ENCODE measurements at regions not wholly inside any gene's neighbourhood (a gene's known extent, or its start where the extent isn't known, plus 50 kb on each side); places are given as distances from the start of the nearest gene placed in this dataset.

DNA sequence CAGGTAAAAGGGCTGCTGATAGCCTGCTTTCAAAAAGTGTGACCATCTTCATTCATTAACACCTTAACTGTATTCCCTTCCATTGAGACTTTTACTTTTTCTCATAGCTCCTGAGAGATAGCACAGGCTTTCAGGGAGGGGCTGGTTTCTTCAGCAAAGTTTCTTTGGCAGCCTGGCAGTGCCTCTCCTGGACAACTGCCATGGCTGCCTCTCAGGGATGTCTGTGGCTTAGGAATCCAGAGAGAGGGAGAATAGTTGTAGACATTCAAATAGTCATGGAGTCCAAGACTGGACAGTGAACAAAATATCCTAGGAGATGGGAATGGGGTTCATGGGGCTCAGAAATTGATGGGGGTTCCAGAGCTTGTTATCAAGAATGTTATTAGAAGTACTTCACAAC is 81.1 kb downstream of the FAM47B start:
- H3K9me3 ChIP-seq: no peaks in the 10 kb centered on the region
- H3K4me1 ChIP-seq: no peaks in the 10 kb centered on the region
- no peak for TF ChIP-seq POLR2A (IDR thresholded peaks at IDR 0.05)
- TF ChIP-seq, protein P1, sequence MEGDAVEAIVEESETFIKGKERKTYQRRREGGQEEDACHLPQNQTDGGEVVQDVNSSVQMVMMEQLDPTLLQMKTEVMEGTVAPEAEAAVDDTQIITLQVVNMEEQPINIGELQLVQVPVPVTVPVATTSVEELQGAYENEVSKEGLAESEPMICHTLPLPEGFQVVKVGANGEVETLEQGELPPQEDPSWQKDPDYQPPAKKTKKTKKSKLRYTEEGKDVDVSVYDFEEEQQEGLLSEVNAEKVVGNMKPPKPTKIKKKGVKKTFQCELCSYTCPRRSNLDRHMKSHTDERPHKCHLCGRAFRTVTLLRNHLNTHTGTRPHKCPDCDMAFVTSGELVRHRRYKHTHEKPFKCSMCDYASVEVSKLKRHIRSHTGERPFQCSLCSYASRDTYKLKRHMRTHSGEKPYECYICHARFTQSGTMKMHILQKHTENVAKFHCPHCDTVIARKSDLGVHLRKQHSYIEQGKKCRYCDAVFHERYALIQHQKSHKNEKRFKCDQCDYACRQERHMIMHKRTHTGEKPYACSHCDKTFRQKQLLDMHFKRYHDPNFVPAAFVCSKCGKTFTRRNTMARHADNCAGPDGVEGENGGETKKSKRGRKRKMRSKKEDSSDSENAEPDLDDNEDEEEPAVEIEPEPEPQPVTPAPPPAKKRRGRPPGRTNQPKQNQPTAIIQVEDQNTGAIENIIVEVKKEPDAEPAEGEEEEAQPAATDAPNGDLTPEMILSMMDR (IDR thresholded peaks at IDR 0.05): no peak
- DNase-seq: peak; percentile 7 to 10
- no peak overlapping the region for H3K27ac ChIP-seq
- intact Hi-C loops (cut with DNase I): no loop called here
- no peaks in the 10 kb centered on the region for H3K36me3 ChIP-seq
- no peaks in the 10 kb centered on the region for H3K27me3 ChIP-seq
- H3K4me3 ChIP-seq (replicated peaks in 1 of 3): no peak overlapping the region

DNA sequence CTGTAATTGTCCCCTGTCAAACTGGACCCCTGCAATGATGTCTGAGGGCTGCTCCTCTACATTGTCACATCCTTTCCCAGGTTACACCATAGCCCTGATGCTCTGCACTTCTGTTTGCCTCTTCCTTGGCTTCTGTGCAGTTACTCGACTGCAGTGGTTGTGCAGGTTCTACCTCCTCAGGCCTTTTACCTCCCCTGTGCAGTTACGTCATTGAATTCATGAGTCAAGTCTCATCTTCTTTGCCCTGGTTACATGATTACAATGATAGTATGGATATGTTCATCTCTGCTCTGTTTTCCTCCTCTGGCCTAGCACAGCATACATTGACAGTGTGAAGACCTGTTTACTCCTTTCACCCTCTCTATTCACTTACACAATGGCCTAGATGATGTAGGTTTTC is 83.2 kb downstream of the FAM47B start:
- Histone ChIP-seq H3K9me3 (no peaks in the 10 kb centered on the region), H3K27me3 (no peaks in the 10 kb centered on the region), H3K27ac (no peak overlapping the region), H3K36me3 (no peaks in the 10 kb centered on the region), H3K4me3 (replicated peaks in 1 of 3) (no peak overlapping the region), H3K4me1 (no peaks in the 10 kb centered on the region)
- 84 to 94% methylated on average over 2 of the region's 2 CpGs for WGBS, 2 donors
- no peak for DNase-seq
- intact Hi-C loops (cut with DNase I): no loop called here
- no peak for TF ChIP-seq POLR2A (IDR thresholded peaks at IDR 0.05)
- TF ChIP-seq, protein P1 (IDR thresholded peaks at IDR 0.05): no peak

DNA sequence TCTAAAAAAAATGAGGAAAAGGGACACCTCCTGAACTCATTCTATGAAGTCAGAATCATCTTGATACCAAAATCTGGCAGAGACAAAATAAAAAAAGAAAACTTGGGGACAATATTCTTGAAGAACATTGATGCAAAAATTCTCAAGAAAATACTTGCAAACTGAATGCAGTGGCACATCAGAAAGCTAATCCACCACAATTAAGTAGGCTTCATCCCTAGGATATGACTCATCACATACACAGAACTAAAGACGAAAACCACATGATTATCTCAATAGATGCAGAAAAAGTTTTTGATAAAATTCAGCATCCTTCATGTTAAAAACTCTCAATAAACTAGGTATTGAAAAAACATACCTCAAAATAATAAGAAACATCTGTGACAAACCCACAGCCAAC is 98.3 kb downstream of the FAM47B start:
- H3K36me3 ChIP-seq: no peaks in the 10 kb centered on the region
- H3K9me3 ChIP-seq: no peaks in the 10 kb centered on the region
- no peak overlapping the region for H3K27ac ChIP-seq
- no peak for DNase-seq
- TF ChIP-seq POLR2A (IDR thresholded peaks at IDR 0.05): no peak
- TF ChIP-seq, protein P1 (IDR thresholded peaks at IDR 0.05): no peak
- no peak overlapping the region for H3K4me3 ChIP-seq (replicated peaks in 1 of 3)
- WGBS, 2 donors: 78 to 100% methylated on average over 1 of the region's 1 CpG
- H3K4me1 ChIP-seq: no peaks in the 10 kb centered on the region
- intact Hi-C loops (cut with DNase I): no loop called here
- H3K27me3 ChIP-seq: no peaks in the 10 kb centered on the region

DNA sequence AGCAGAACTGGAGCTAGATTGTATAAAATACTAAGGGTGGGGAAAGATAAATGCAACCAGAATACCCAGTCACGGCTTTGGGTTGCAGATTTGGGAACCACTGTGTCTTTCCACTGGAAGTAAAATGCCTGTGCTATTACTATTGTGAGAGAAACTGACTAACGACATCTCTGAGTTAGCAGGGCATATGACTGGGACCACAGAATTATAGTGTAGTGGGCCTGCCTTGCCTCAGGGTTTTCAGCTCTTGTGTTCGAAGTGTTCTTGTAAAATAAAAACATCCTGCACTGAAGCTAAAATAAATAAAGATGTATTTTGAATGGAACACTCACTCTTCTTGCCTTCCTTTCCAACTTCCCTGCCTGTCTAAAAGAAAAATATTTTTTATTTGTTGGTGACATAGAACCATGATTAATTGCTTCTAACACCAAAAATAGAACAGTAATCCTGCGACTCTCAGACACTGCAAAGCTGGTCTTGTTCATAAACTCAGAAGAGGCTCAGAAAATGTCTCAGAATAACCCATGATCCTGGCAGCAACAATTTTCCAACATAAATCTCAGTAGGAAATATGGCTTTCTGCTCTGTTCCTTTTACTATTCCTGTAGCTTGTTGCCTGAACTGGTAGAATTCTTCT is 104.2 kb downstream of the FAM47B start:
- H3K36me3 ChIP-seq: no peaks in the 10 kb centered on the region
- no peak for TF ChIP-seq POLR2A (IDR thresholded peaks at IDR 0.05)
- TF ChIP-seq, protein P1 (IDR thresholded peaks at IDR 0.05): no peak
- H3K9me3 ChIP-seq: no peaks in the 10 kb centered on the region
- no peak overlapping the region for H3K27ac ChIP-seq
- WGBS, 2 donors: 12 to 18% methylated on average over 4 of the region's 4 CpGs
- no peaks in the 10 kb centered on the region for H3K4me1 ChIP-seq
- intact Hi-C loops (cut with DNase I): no loop called here
- H3K4me3 ChIP-seq (replicated peaks in 1 of 3): no peak overlapping the region
- no peak for DNase-seq
- H3K27me3 ChIP-seq: no peaks in the 10 kb centered on the region

DNA sequence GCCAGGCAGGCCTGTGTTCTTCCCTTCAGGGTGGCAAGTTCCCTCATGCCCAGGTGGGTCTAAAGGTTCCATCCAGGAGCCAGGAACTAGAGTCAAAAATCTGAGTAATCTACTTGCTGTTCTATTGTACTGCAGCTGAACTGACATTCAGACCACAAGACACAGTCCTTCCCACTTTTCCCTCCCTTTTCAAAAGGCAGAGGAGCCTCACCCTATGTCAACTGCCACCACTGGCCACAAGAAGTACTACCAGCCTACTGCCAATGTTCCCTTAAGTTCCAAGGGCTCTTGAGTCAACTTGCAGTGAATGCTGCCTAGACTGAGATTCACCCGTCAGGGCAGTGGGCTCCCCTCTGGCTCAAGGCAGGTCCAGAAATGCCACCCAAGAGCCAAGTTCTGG is 133.5 kb downstream of the FAM47B start:
- H3K4me1 ChIP-seq: no peaks in the 10 kb centered on the region
- intact Hi-C loops (cut with DNase I): no loop called here
- no peak for DNase-seq
- no peak overlapping the region for H3K4me3 ChIP-seq (replicated peaks in 1 of 3)
- no peaks in the 10 kb centered on the region for H3K27me3 ChIP-seq
- H3K9me3 ChIP-seq: no peaks in the 10 kb centered on the region
- no peak overlapping the region for H3K27ac ChIP-seq
- no peak for TF ChIP-seq POLR2A (IDR thresholded peaks at IDR 0.05)
- TF ChIP-seq, protein P1 (IDR thresholded peaks at IDR 0.05): no peak
- H3K36me3 ChIP-seq: no peaks in the 10 kb centered on the region
- no CpG with 5 or more reads among the region's 1 CpG for WGBS, 2 donors
